NCI-H524 treated with DMSO at 0.1 percent for 48 hours (cell line): ENCODE measurements at regions not wholly inside any gene's neighbourhood (a gene's known extent, or its start where the extent isn't known, plus 50 kb on each side); places are given as distances from the start of the nearest gene placed in this dataset.

ENCODE experiments used
- DNase-seq: peaks from one replicate; lab custom pipeline; 2025; lab: John Stamatoyannopoulos, UW

GRCh38 chr15:62912282-62912681, 130.3 kb upstream of the TPM1 start:
- no peak for DNase-seq

DNA sequence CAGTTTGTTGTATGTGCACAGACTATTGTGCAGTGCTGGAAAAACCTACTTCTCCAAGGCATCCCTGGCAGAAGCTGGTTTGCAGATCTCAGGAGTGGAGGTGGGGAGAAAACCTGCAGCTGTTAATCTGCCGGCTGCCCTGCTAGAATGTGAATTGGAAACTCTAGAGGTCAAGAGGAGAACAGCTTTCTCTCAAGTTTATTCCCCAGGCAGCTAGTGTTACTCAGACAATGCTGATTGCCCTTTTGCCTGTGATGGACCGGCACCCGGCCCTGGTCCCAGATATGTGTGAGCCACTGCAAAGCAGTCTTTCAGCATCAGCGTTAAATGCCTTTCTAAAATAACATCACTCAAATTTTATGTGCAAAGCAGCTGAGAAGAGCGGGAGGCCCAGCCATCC, 129.7 kb upstream of the TPM1 start:
- no peak for DNase-seq

GRCh38 chr15:62913246-62913645, 129.3 kb upstream of the TPM1 start:
- no peak for DNase-seq

- no peak for DNase-seq
Observed at GRCh38 chr15:62914461-62915079, 128.0 kb upstream of the TPM1 start.

GRCh38 chr15:62920682-62921502, 121.7 kb upstream of the TPM1 start:
- DNase-seq = no peak

- no peak for DNase-seq
Observed at GRCh38 chr15:62922514-62922913, 120.0 kb upstream of the TPM1 start.

DNA sequence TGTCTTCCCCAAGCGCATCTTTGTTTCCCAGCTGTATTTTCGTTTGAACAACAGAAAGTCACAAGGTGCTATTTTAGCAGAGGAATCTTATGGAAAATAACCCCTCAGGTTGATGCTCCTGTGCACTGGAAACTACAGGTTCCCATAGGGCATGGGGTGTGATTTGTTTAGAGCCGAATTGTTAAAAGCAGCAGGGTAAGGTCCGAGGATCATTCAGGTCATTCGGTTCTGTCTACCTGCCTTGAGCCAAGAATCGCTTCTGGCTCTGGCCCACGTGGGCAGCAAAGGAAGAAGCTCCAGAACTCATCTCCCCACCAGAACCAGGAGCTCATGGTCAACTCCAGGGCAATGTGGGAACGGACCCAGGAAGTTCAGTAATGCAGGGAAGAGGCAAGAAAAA, 116.7 kb upstream of the TPM1 start:
- DNase-seq = no peak

DNA sequence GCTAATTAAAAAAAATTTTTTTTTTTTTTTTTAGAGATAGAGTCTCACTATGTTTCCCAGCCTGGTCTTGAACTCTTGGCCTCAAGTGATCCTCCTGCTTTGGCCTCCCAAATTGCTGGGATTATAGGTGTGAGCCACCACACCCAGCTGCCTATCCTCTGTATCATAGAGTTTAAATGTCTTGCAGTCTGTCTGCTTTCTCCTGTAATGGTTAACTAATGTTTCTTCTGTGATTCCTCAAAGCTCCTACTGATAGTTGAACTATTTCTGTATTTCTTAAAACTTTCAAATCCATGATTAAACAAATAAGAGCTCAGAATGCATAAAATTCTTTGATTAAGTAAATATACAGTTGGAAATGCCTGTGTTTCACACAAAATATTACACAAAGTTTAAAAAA, 115.4 kb upstream of the TPM1 start:
- DNase-seq = no peak

GRCh38 chr15:62927836-62928235, 114.7 kb upstream of the TPM1 start:
- no peak for DNase-seq

DNA sequence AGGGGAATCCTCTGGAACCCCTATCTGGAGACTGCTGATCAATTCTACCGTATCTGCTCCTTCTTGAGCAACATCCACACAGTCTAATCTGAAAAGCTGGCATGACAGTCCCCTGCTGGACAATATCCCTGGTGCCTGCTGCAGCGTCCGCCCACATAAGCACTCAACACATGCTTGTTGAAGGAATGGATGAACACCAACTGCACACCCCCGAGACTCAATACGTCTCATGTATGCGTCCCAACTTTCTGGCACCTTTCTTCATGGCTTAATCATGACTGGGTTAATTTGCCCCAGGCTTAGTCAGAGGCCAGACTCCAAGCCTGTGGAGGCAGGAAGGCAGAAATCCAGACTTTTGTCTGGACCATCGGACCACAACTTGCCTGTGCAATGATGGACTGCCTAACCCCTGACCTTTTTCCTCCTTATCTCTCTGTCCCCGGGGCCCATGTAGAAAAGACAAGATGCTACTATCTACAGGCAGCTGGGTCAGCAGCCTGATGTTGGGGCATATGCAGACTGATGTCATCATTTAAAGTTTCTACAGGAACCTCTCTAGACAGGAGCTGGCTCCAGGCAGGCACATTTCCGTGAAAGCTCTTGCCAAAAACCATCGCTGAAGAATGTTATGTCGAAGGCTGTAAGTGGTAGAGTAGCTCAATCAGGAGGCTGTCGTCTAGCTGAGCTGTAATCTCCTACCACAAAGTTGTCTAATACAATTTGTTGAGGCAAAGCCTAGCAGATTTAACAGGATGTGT, 114.1 kb upstream of the TPM1 start:
- DNase-seq = no peak

DNA sequence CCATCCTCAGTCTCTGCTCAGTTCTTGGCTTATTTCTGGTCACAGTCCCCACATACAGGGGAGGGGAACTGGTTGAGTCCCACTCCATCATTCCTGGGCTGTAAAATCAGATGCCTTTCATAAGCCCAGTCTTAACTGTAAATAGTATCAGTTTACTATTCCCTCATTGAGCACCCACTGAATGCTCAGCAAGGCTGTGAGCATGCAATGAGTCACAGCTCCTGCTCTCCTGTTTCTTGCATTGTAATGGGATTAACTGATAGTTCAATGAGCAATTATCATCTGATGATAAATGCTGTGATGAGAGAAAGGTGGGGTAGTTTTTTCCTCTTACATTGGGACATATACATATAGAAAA, 113.6 kb upstream of the TPM1 start:
- no peak for DNase-seq

DNA sequence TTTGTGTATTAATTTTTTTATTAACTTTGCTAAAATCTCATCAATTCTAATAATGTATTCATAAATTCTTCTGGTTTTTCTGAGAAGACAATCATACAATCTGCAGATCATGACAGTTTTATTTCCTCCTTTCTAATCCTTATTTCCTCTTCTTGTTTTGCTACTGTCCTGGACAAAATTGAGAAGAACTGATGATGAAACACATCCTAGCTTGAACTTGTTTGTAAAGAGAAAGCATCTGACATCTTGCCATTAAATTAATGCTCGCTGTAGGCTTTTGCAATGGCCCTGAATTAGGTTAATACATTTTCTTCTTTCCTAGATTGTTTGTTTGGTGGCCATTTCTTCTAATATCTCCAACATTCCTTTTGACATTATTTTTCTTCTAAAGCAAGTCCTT, 110.9 kb upstream of the TPM1 start:
- no peak for DNase-seq

GRCh38 chr15:62932436-62932835, 110.1 kb upstream of the TPM1 start:
- no peak for DNase-seq

DNA sequence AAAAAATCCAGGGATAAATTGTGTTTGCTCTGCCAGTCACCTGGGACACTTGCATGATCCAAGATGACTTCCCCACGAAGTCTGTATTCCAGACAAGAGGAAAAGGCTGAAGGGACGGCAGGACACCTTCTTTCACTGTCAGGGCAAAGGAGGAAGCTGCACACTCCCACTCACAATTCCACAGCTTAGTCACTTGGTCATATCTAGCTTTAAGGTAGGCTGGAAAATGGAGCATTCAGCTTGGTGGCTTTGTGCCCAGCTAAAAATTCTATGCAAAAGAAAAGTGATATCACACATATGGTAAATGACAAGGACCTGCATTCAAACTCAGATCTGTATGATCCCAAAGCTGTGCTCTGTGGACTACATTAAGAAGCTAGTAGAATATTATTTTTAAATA, 109.2 kb upstream of the TPM1 start:
- DNase-seq = no peak

DNA sequence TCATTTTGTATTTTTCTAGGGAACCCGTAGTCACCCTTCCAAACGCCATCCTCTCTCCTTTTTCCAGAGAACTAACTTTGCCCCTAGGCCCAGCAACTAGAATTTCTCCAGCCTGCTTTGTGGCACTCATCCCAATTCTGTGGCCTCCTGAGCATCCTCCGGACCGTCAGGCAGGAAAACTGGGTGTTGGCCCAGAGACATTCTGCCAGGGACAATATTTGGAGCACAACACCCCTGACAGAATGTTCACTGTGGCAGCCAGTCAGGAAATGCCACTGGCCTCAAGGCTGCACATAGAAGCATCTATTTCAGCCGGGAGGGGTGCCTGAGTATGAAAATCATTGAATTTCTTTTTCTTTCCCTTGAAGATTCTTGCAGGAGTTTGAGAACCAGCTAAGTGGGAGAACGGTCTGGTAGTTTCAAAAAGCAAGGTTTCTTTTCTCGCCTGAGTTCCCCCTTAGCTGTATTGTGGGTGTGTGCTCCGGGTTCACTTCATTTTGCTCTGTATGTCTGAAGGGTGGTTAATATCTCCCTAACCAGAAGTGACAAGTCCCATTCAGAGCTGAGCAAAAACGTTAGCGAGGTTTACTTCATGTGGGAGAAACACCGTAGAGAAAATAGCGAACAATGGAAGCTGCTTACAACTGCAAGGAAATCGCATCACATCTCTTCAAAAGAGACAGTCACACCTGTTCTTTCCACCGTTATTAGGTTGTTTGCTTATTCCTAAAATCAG, 108.1 kb upstream of the TPM1 start:
- no peak for DNase-seq

DNA sequence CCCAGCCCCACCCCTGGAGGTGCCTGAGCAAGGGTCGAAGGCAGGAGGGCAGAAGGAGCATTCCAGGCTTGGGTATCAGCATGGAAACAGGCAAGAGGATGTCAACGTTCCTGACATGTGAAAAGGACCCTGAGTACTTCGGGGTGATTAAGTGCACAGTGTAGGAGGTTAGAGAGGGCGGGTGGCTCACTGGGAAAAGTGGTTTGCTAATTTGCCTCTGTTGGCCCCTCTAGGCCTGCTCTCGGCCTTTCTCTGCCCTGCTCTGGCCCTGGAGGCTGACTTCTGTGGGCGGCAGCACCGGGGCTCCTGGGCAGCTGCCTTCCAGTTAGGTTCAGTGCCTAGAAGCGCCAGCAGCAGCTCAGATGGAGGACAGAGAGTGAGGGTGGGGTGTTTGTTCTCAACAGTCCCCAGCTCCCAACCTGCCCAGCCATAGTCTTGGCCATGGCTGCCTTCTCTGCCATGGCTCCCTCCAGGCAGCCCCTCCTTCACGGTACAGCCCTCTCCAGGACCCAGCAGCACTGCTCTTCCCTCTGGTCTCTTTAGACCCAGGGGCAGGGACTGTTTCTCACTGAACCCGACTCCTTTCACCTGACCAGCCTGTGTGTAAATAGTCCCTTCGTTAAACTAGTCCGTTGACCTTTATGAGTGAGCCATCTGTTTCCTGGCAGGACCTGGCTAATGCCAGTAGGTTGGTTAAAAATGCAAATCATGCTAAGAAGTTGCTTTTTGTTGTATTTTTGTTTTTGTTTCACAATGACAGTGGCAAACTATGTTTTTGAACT, 107.1 kb upstream of the TPM1 start:
- DNase-seq = no peak

GRCh38 chr15:62938825-62939224, 103.7 kb upstream of the TPM1 start:
- DNase-seq = no peak

DNA sequence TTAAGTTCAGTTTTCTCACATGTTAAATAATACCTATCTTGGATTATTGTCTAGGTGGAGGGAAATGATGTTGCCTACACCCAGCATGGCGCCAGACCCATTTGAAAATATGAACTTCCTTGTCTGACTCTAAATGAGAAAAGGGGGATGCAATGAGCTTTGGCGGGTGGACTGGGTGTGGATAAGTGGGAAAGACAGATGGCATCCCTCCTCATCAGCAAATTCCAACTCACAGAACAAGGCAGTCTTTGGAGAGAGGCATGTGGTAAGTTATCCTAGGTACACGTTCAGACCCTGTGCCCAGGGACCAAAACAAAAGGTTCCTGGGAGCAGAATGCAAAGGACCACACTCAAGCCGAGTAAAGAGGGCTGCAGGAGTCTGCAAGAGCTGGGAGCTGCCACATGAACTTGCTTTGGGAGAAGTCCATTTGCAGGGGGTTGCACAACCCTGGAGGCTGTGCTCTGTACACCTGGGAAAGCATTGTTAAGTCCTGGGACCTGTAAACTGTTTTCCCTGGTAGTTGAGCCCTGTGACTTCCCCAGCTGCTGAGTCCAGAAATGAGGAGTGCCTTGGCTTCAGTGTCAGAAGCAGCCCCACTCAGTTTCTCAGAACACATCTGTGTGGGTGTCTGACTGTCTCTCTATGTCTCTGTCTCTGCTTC, 102.3 kb upstream of the TPM1 start:
- peak; percentile 27 for DNase-seq

DNA sequence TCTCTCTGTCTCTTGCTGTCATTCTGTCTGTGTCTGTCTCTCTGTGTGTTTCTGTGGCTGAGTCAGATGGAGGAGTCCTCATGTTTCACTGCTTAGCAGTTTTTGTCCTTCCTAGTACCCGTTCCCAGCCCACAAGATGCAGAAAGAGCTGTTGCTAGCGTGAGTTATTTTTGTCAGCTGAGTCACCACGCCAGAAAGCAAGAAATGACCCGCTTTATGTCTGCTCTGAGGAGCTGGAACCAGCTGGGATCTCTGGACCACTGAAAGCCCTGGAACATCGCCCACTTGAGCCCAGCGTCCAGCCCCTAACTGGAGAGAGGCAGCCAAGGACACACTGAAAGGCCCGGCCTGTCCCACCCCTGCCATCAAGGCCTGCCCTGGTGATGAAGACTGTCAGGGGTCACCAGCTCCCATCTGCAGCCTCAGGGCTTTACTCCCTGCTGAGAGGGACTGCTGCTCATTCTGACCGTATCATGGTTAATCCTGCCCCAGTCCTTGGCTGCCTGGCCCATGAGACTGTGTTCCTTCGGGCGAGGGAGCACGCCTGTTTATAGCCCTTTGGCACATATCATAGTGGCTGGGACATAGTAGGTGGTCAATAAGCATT, 101.7 kb upstream of the TPM1 start:
- no peak for DNase-seq

- no peak for DNase-seq
Observed at GRCh38 chr15:62941699-62942098, 100.8 kb upstream of the TPM1 start.

DNA sequence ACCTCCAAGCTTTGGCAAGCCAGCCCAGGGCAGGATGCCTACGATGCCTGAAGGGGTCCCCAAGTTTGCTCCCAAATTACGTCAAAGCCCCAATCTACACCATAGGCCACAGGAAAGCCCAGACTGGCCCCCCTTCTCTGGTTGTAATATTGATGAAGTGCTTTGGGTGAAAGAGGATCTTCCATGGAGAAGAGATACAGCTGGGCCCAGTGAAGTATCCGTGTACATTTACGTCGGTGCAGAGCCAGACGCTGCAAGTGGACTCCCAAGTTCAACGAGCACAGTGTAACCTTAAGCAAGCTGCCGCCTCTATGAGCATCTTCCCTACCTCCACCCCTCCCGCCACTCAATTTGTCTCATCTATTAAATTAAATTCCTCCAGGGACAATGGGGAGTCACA, 100.1 kb upstream of the TPM1 start:
- no peak for DNase-seq
